ENCODE measurements at regions not wholly inside any gene's neighbourhood (a gene's known extent, or its start where the extent isn't known, plus 50 kb on each side); places are given as distances from the start of the nearest gene placed in this dataset.
"Not testable (repeated sequence)": the region's sequence is repeated elsewhere in the genome, so short reads cannot be mapped to it uniquely, and the experiment has no call there.

DNA sequence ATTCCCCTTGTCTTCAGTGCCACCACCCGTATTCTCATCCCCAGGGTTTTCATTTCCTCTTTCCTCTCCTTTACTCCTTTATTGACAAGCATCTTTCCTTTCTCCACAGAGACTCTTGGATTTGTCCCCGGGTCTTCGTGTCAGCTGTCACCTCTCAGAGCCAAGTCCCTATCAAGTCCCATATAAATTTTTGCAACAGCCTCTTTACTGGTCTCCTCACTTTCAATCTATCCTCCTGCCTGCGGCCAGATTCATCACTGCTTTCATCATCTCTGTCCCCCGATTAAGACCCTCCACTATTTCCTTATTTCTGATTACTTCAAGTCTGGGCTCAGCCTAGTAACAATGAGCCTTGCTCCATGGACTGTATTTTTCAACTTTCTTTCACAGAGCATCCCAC, 113.8 kb downstream of the CTAGE1 start:
- Histone ChIP-seq H3K4me1 (ENCODE audit: control insufficient read depth, insufficient read depth, low read length) (no peaks in the 10 kb centered on the region), H3K4me2 (ENCODE audit: low read length) (no peak overlapping the region), H3K36me3 (ENCODE audit: insufficient read depth, low read length) (no peaks in the 10 kb centered on the region), H3K9me3 (replicated peaks; ENCODE audit: low read length) (no peaks in the 10 kb centered on the region), H3K9ac (ENCODE audit: low read depth, low read length) (no peak overlapping the region), H3K4me3 (ENCODE audit: low read length) (no peak overlapping the region), H3K27me3 (ENCODE audit: control insufficient read depth, insufficient read depth, low read length) (no peaks in the 10 kb centered on the region)

DNA sequence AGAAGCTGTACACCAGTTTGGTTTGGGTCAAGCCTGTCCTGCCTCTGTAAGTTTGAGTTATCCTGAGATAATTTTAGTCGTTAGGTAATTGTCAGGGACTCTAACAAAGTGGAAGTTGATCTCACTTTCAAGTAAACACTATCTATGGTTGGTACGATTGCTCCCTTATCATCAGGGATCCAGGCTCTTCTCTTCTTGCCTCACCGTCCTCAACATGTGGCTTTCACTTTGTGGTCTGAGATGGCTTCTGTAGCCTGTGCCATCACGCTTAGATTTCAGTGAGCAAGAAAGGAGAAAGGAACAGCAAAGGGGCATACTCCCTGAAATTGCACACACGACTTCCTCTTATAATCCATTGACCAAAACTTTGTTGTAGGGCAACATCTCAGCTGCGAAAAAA, 115.6 kb downstream of the CTAGE1 start:
- Histone ChIP-seq H3K27me3 (ENCODE audit: control insufficient read depth, insufficient read depth, low read length) (no peaks in the 10 kb centered on the region), H3K36me3 (ENCODE audit: insufficient read depth, low read length) (no peaks in the 10 kb centered on the region), H3K9me3 (replicated peaks; ENCODE audit: low read length) (no peaks in the 10 kb centered on the region), H3K9ac (ENCODE audit: low read depth, low read length) (no peak overlapping the region), H3K4me2 (ENCODE audit: low read length) (no peak overlapping the region), H3K4me1 (ENCODE audit: control insufficient read depth, insufficient read depth, low read length) (no peaks in the 10 kb centered on the region), H3K4me3 (ENCODE audit: low read length) (no peak overlapping the region)

- no peaks in the 10 kb centered on the region for H3K4me1 ChIP-seq (ENCODE audit: control insufficient read depth, insufficient read depth, low read length)
- no peak overlapping the region for H3K4me3 ChIP-seq (ENCODE audit: low read length)
- no peaks in the 10 kb centered on the region for H3K9me3 ChIP-seq (replicated peaks; ENCODE audit: low read length)
- no peak overlapping the region for H3K9ac ChIP-seq (ENCODE audit: low read depth, low read length)
- no peaks in the 10 kb centered on the region for H3K36me3 ChIP-seq (ENCODE audit: insufficient read depth, low read length)
- H3K4me2 ChIP-seq (ENCODE audit: low read length), result no peak overlapping the region
- H3K27me3 ChIP-seq (ENCODE audit: control insufficient read depth, insufficient read depth, low read length), result no peaks in the 10 kb centered on the region
Measured at GRCh38 chr18:22300665-22301636, 116.8 kb downstream of the CTAGE1 start.

DNA sequence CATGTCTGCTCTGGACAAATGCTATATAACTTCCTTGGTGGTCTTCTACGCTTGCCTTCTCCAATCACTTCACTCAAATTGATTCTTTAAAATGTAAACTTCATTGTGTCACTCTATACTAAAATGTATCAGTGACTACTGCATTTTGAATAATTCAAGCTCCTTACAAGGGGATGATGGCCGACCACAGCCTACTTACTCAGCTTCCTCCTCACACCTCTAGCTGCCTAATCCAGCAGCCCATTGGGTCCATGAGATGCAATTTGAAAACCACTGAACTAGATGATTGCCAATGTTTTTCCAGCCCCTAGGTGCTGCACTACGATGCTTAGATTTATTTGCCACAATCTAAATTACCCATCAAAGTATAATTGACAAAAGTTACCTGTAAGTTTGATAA, 120.7 kb downstream of the CTAGE1 start:
- no peaks in the 10 kb centered on the region for H3K27me3 ChIP-seq (ENCODE audit: control insufficient read depth, insufficient read depth, low read length)
- H3K4me1 ChIP-seq (ENCODE audit: control insufficient read depth, insufficient read depth, low read length), result no peaks in the 10 kb centered on the region
- H3K9ac ChIP-seq (ENCODE audit: low read depth, low read length), result no peak overlapping the region
- no peaks in the 10 kb centered on the region for H3K9me3 ChIP-seq (replicated peaks; ENCODE audit: low read length)
- H3K36me3 ChIP-seq (ENCODE audit: insufficient read depth, low read length), result no peaks in the 10 kb centered on the region
- H3K4me3 ChIP-seq (ENCODE audit: low read length), result no peak overlapping the region
- no peak overlapping the region for H3K4me2 ChIP-seq (ENCODE audit: low read length)

GRCh38 chr18:22296304-22296703, 121.4 kb downstream of the CTAGE1 start:
- Histone ChIP-seq H3K9ac (ENCODE audit: low read depth, low read length) (no peak overlapping the region), H3K27me3 (ENCODE audit: control insufficient read depth, insufficient read depth, low read length) (no peaks in the 10 kb centered on the region), H3K4me2 (ENCODE audit: low read length) (no peak overlapping the region)

GRCh38 chr18:22293417-22293816, 124.0 kb downstream of the GATA6 start:
- Histone ChIP-seq H3K4me2 (ENCODE audit: low read length) (no peak overlapping the region), H3K36me3 (ENCODE audit: insufficient read depth, low read length) (no peaks in the 10 kb centered on the region), H3K4me3 (ENCODE audit: low read length) (no peak overlapping the region), H3K4me1 (ENCODE audit: control insufficient read depth, insufficient read depth, low read length) (no peaks in the 10 kb centered on the region), H3K9ac (ENCODE audit: low read depth, low read length) (no peak overlapping the region), H3K9me3 (replicated peaks; ENCODE audit: low read length) (no peaks in the 10 kb centered on the region), H3K27me3 (ENCODE audit: control insufficient read depth, insufficient read depth, low read length) (no peaks in the 10 kb centered on the region)

More at GRCh38 chr18:22296304-22296703, 121.4 kb downstream of the CTAGE1 start:
- Histone ChIP-seq H3K9me3 (replicated peaks; ENCODE audit: low read length) (no peaks in the 10 kb centered on the region), H3K4me3 (ENCODE audit: low read length) (no peak overlapping the region), H3K36me3 (ENCODE audit: insufficient read depth, low read length) (no peaks in the 10 kb centered on the region), H3K4me1 (ENCODE audit: control insufficient read depth, insufficient read depth, low read length) (no peaks in the 10 kb centered on the region)

GRCh38 chr18:22290004-22290403, 120.6 kb downstream of the GATA6 start:
- no peak overlapping the region for H3K9ac ChIP-seq (ENCODE audit: low read depth, low read length)
- no peaks in the 10 kb centered on the region for H3K36me3 ChIP-seq (ENCODE audit: insufficient read depth, low read length)
- no peak overlapping the region for H3K4me2 ChIP-seq (ENCODE audit: low read length)
- no peaks in the 10 kb centered on the region for H3K4me1 ChIP-seq (ENCODE audit: control insufficient read depth, insufficient read depth, low read length)
- H3K9me3 ChIP-seq (replicated peaks; ENCODE audit: low read length), result no peaks in the 10 kb centered on the region
- H3K27me3 ChIP-seq (ENCODE audit: control insufficient read depth, insufficient read depth, low read length), result no peaks in the 10 kb centered on the region
- no peak overlapping the region for H3K4me3 ChIP-seq (ENCODE audit: low read length)

DNA sequence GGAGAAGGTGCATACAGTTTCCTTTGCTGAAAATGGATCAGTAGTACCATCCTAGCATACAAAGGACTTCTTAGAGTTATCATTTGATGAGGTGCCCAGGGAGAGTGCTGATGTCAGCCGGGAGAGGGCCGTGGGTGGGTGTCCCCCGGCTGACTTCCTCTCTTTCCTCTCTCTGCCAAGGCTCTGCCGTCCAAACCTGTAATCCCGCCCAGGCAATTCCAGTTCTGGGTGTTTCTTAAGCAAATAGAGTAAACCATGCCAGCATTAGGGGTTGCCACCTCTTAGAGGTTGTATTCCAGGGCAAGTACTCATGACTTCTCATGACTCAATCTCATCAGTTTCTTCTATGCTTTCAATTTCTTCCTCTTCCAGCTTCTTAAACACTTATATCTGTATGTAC, 117.2 kb downstream of the GATA6 start:
- Histone ChIP-seq H3K4me2 (ENCODE audit: low read length) (no peak overlapping the region), H3K4me3 (ENCODE audit: low read length) (no peak overlapping the region), H3K4me1 (ENCODE audit: control insufficient read depth, insufficient read depth, low read length) (no peaks in the 10 kb centered on the region), H3K9me3 (replicated peaks; ENCODE audit: low read length) (no peaks in the 10 kb centered on the region), H3K9ac (ENCODE audit: low read depth, low read length) (no peak overlapping the region), H3K36me3 (ENCODE audit: insufficient read depth, low read length) (no peaks in the 10 kb centered on the region), H3K27me3 (ENCODE audit: control insufficient read depth, insufficient read depth, low read length) (no peaks in the 10 kb centered on the region)

DNA sequence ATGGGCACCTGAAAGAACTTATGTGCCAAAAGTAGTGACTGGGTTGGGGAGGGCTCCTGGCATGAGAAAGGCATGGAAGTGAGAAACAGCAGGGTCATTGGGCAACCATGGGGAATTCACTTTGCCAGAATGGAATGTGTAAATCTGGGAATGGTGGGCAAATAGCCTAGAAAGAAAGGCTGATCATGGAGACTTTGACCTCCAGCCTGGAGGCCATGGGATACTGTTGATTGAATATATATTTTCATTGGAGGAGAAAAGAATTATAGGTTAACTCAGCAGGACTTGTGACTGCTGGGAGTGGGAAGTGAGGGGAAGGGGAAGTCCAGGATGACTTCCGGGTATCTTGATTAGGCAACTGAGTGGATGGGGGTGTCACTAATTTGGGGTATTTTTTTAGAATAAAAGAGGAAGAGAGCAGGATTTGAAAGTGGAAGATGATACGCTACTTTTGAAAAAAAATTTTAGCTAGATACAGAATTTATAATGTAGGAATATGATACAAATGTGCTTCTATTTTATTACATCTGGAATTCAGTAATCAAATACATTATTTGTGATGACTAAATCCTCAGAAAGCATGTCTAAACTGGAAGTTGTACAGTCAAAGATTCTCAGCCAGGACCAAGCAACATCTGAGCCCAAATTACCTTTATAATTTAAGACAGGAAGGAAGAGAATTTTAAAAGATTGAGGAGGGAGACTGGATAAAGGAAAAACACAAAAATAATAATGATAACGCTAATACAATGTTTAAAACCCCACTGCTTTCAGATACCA, 116.2 kb downstream of the GATA6 start:
- Histone ChIP-seq H3K36me3 (ENCODE audit: insufficient read depth, low read length) (no peaks in the 10 kb centered on the region), H3K4me2 (ENCODE audit: low read length) (no peak overlapping the region), H3K9me3 (replicated peaks; ENCODE audit: low read length) (no peaks in the 10 kb centered on the region), H3K4me3 (ENCODE audit: low read length) (no peak overlapping the region), H3K4me1 (ENCODE audit: control insufficient read depth, insufficient read depth, low read length) (no peaks in the 10 kb centered on the region), H3K27me3 (ENCODE audit: control insufficient read depth, insufficient read depth, low read length) (no peaks in the 10 kb centered on the region), H3K9ac (ENCODE audit: low read depth, low read length) (no peak overlapping the region)

DNA sequence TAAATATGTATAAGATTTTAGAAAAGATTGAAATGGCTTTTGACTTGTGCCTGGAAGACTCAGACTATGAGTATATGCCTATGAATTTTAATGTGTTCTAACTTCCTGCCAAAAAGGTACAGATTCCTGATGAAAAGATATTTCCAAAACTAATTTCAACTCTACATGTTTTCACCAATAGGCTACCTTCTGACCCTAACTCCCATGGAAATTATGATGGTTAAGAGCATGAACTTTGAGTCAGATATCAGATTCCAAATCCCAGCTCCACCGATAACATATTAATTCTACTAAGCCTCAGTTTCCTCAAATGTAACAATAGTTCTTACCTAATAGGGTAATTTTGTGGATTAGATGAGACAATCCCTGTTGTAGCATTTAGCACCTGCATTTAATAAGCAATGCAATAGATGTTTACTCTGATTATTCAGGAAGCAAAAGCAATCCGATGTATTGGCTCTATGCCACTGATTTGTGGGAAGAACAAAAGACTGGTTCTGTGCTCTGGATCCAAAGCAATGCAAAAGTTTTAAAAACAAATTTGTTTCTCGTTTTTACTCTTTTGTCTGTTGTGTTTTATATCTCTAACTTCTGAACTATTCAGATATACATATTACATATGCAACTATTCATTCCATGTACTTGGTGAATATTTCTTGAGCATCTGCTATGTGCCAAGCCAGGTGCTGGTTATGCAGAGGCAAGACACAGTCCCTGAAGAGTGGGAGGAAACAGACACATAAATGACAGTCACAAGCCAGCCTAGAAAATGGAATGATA, 115.4 kb downstream of the GATA6 start:
- H3K4me2 ChIP-seq (ENCODE audit: low read length), result no peak overlapping the region
- H3K9me3 ChIP-seq (replicated peaks; ENCODE audit: low read length), result no peaks in the 10 kb centered on the region
- no peak overlapping the region for H3K9ac ChIP-seq (ENCODE audit: low read depth, low read length)
- H3K4me3 ChIP-seq (ENCODE audit: low read length), result no peak overlapping the region
- H3K4me1 ChIP-seq (ENCODE audit: control insufficient read depth, insufficient read depth, low read length), result no peaks in the 10 kb centered on the region
- no peaks in the 10 kb centered on the region for H3K36me3 ChIP-seq (ENCODE audit: insufficient read depth, low read length)
- no peaks in the 10 kb centered on the region for H3K27me3 ChIP-seq (ENCODE audit: control insufficient read depth, insufficient read depth, low read length)

- H3K36me3 ChIP-seq (ENCODE audit: insufficient read depth, low read length); H3K4me3 ChIP-seq (ENCODE audit: low read length); H3K27me3 ChIP-seq (ENCODE audit: control insufficient read depth, insufficient read depth, low read length); H3K4me1 ChIP-seq (ENCODE audit: control insufficient read depth, insufficient read depth, low read length); H3K4me2 ChIP-seq (ENCODE audit: low read length); H3K9ac ChIP-seq (ENCODE audit: low read depth, low read length); H3K9me3 ChIP-seq (replicated peaks; ENCODE audit: low read length): not testable (repeated sequence)
Measured at GRCh38 chr18:22283855-22284254, 114.5 kb downstream of the GATA6 start.

All from skeletal muscle satellite cell (primary cell).